Upper lobe of left lung (tissue), 6 donors: ENCODE measurements at regions not wholly inside any gene's neighbourhood (a gene's known extent, or its start where the extent isn't known, plus 50 kb on each side); places are given as distances from the start of the nearest gene placed in this dataset.

ENCODE experiments used
- ATAC-seq, 2 donors: fragments of 200-7000 bp; cut with Tn5 transposase; one replicate each; pipeline ENCODE4 v1.9.1; 2022; ENCODE audit warnings: mild to moderate bottlenecking in 2 of 2, moderate library complexity in 2 of 2; ENCODE audit not compliant: low FRiP score in 2 of 2
- DNase-seq, 2 donors: peaks; one replicate each; pipeline ENCODE4 v3.0.0-alpha.2; 2019 to 2020
- H3K27ac ChIP-seq, 4 donors: fragments of 200-600 bp; sonication (generic); one replicate each; pipeline ENCODE4 v1.5.1; 2016 to 2019
- H3K27me3 ChIP-seq, 4 donors: fragments of 200-600 bp; sonication (generic); one replicate each; pipeline ENCODE4 v1.5.1; 2017 to 2019
- H3K36me3 ChIP-seq, 4 donors: fragments of 200-600 bp; sonication (generic); one replicate each; pipeline ENCODE4 v1.5.1; 2016 to 2019
- H3K4me1 ChIP-seq, 4 donors: fragments of 200-600 bp; sonication (generic); one replicate each; pipeline ENCODE4 v1.5.1; 2018 to 2019
- H3K4me3 ChIP-seq, 4 donors: fragments of 200-600 bp; sonication (generic); one replicate each; pipeline ENCODE4 v1.5.1; 2017 to 2019; ENCODE audit warnings: mild to moderate bottlenecking in 2 of 4, moderate library complexity in 1 of 4
- H3K9me3 ChIP-seq, 4 donors: fragments of 200-600 bp; sonication (generic); one replicate each; pipeline ENCODE4 v1.5.1; 2018 to 2019
- EP300 ChIP-seq, 4 donors: sonication (generic); formaldehyde crosslinking; IDR thresholded peaks; one replicate each; pipeline ENCODE4 v1.5.1; 2017; ENCODE audit warnings: antibody characterized with exemption in 4 of 4, control low read depth in 2 of 4
- POLR2A ChIP-seq, 4 donors: fragments of 450-650 bp; IDR thresholded peaks; one replicate each; pipeline ENCODE4 v1.5.1; 2016 to 2017; ENCODE audit warnings: antibody characterized with exemption in 4 of 4, mild to moderate bottlenecking in 2 of 4
- POLR2AphosphoS5 ChIP-seq, 2 donors: sonication (generic); formaldehyde crosslinking; IDR thresholded peaks; one replicate each; pipeline ENCODE4 v1.5.1; 2017; ENCODE audit warnings: antibody characterized with exemption in 2 of 2
- WGBS, 2 donors: methylation state at CpG; one replicate each; pipeline ENCODE4 v1.1.5; 2017 to 2018; 5-methylcytosine and 5-hydroxymethylcytosine counted together
- TF ChIP-seq, protein P1 (sequence below), 6 experiments: fragments of 450-650 bp in 4 of 6; fragments of 200-600 bp in 2 of 6; sonication (generic) in 2 of 6; IDR thresholded peaks; one replicate each; pipeline ENCODE4 v1.5.1; 2016 to 2019; ENCODE audit warnings: antibody characterized with exemption in 6 of 6
- donor health status: DM: no; HTN: no; CAD: no; lungs with moderate emphysema.
- donor health status: DM: no; HTN: yes; CAD: no; lungs with severe emphysema.

DNA sequence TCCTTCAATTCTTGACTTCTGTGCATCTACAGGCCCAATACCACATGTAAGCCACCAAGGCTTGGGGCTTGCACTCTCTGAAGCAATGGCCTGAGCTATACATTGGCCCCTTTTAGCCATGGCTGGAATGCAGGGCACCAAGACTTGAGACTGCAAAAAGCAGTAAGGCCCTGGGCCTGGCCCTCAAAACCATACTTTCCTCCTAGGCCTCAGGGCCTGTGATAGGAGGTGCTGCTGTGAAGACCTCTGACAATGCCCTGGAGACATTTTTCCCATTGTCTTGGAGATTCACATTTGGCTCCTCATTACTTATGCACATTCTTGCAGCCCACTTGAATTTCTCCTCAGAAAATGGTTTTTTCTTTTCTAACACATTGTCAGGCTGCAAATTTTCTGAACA, 68.5 kb upstream of the FSTL5 start:
- Histone ChIP-seq H3K36me3 (no peaks in the 10 kb centered on the region), H3K9me3 (no peaks in the 10 kb centered on the region), H3K4me3 (no peak overlapping the region), H3K27ac (no peak overlapping the region), H3K4me1 (no peaks in the 10 kb centered on the region), H3K27me3 (no peaks in the 10 kb centered on the region)
- DNase-seq = no peak
- no peak for TF ChIP-seq POLR2AphosphoS5 (IDR thresholded peaks at IDR 0.05)
- TF ChIP-seq EP300 (IDR thresholded peaks at IDR 0.05) = no peak
- TF ChIP-seq, protein P1, sequence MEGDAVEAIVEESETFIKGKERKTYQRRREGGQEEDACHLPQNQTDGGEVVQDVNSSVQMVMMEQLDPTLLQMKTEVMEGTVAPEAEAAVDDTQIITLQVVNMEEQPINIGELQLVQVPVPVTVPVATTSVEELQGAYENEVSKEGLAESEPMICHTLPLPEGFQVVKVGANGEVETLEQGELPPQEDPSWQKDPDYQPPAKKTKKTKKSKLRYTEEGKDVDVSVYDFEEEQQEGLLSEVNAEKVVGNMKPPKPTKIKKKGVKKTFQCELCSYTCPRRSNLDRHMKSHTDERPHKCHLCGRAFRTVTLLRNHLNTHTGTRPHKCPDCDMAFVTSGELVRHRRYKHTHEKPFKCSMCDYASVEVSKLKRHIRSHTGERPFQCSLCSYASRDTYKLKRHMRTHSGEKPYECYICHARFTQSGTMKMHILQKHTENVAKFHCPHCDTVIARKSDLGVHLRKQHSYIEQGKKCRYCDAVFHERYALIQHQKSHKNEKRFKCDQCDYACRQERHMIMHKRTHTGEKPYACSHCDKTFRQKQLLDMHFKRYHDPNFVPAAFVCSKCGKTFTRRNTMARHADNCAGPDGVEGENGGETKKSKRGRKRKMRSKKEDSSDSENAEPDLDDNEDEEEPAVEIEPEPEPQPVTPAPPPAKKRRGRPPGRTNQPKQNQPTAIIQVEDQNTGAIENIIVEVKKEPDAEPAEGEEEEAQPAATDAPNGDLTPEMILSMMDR (IDR thresholded peaks at IDR 0.05) = no peak
- no peak for TF ChIP-seq POLR2A (IDR thresholded peaks at IDR 0.05)
- no peak for ATAC-seq

DNA sequence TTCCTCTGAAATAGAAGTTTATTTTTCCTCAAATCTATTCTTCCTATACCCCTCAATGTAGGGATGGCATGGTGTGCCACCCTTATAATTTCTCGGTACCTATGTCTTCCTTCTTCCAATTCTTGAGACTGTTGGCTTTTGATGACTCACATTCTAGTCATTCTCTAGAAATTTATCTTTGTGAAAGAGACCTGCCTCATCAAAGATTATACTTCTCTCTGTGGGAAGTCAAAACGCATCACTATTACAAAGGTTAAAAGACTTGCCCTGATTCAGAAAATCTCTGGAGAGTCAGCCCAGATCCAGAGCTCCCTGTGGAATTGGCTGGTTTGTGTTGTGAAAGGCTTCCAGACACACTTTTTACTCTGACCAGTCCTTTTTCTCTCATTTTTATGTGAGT, 65.9 kb upstream of the FSTL5 start:
- DNase-seq (no peak), ATAC-seq (no peak)
- Histone ChIP-seq H3K27ac (no peak overlapping the region), H3K27me3 (no peaks in the 10 kb centered on the region), H3K4me1 (no peaks in the 10 kb centered on the region), H3K9me3 (no peaks in the 10 kb centered on the region), H3K4me3 (no peak overlapping the region), H3K36me3 (no peaks in the 10 kb centered on the region)
- TF ChIP-seq POLR2A (IDR thresholded peaks at IDR 0.05) = no peak
- TF ChIP-seq EP300 (IDR thresholded peaks at IDR 0.05) = no peak
- TF ChIP-seq, protein P1 (IDR thresholded peaks at IDR 0.05) = no peak
- TF ChIP-seq POLR2AphosphoS5 (IDR thresholded peaks at IDR 0.05) = no peak
- 91 to 92% methylated on average over 2 of the region's 2 CpGs for WGBS, 2 donors

DNA sequence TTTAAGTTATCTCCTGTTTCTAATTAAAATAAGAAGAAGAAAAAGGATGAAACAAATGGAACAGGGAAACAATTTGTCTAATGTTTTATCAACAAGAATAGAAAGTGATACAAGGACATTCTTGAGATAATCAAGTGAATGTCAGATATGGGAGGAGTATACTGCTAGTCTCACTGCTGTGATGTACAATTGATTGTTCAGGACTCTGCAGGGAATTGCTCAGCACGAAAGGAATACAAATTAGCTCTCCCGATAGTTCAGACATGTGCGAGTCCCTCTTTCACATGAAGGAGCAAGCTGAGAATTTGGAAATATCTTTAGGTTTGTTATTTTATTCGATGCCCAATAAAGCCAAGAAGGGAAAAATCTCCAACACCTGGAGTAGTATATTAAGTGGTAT, 57.3 kb upstream of the FSTL5 start:
- WGBS, 2 donors = 81 to 88% methylated on average over 4 of the region's 4 CpGs
- DNase-seq (no peak), ATAC-seq (no peak)
- H3K4me1 ChIP-seq = no peaks in the 10 kb centered on the region
- H3K9me3 ChIP-seq = no peaks in the 10 kb centered on the region
- H3K4me3 ChIP-seq = no peak overlapping the region
- no peak for TF ChIP-seq POLR2AphosphoS5 (IDR thresholded peaks at IDR 0.05)
- TF ChIP-seq POLR2A (IDR thresholded peaks at IDR 0.05) = no peak
- no peak for TF ChIP-seq EP300 (IDR thresholded peaks at IDR 0.05)
- TF ChIP-seq, protein P1 (IDR thresholded peaks at IDR 0.05) = no peak
- H3K36me3 ChIP-seq = no peaks in the 10 kb centered on the region
- H3K27ac ChIP-seq = no peak overlapping the region
- no peaks in the 10 kb centered on the region for H3K27me3 ChIP-seq
